H1 (cell line): ENCODE measurements at regions not wholly inside any gene's neighbourhood (a gene's known extent, or its start where the extent isn't known, plus 50 kb on each side); places are given as distances from the start of the nearest gene placed in this dataset.

Experiments used
- CTCF ChIA-PET: fragments of 300-600 bp; sonication (Branson Sonifier 250); formaldehyde crosslinking; loops from one replicate; lab custom pipeline; 2021; ENCODE audit not compliant: partially characterized antibody; lab: Charles Lee
- POLR2A ChIA-PET: fragments of 300-600 bp; sonication (Branson Sonifier 250); formaldehyde crosslinking; loops from one replicate; lab custom pipeline; 2021; ENCODE audit warnings: inconsistent platforms; ENCODE audit not compliant: partially characterized antibody; lab: Charles Lee
- DNase-seq, 2 experiments: peaks; one replicate each; pipeline versions ENCODE4 v3.0.0 to v3.0.0-alpha.2; 2010 to 2022; ENCODE audit warnings: low spot score in 2 of 2, low read depth in 1 of 2, mixed read lengths in 1 of 2
- FAIRE-seq: peaks from 2 replicates; lab custom pipeline; 2011; peaks lifted over from hg19 to GRCh38; lab: Jason Lieb, UNC
- H2AFZ ChIP-seq: 2 replicates; pipeline ENCODE4 v1.8.1; 2012; ENCODE audit warnings: low read length, inconsistent platforms
- H2AK5ac ChIP-seq: 2 replicates; pipeline ENCODE4 v1.6.1; 2013; ENCODE audit warnings: low read depth, low read length
- H2BK120ac ChIP-seq: replicated peaks from 2 replicates; pipeline ENCODE3; 2013; ENCODE audit warnings: low read depth, low read length, inconsistent platforms
- H2BK12ac ChIP-seq: 2 replicates; pipeline ENCODE4 v1.6.1; 2013; ENCODE audit warnings: low read depth, low read length
- H2BK15ac ChIP-seq: 2 replicates; pipeline ENCODE4 v1.6.1; 2013; ENCODE audit warnings: low read length
- H2BK20ac ChIP-seq: 2 replicates; pipeline ENCODE4 v1.6.1; 2013; ENCODE audit warnings: low read length
- H2BK5ac ChIP-seq: 2 replicates; pipeline ENCODE4 v1.6.1; 2013; ENCODE audit warnings: low read depth, low read length
- H3K14ac ChIP-seq: 2 replicates; pipeline ENCODE4 v1.6.1; 2013; ENCODE audit warnings: inconsistent platforms; ENCODE audit not compliant: insufficient read length
- H3K18ac ChIP-seq: 2 replicates; pipeline ENCODE4 v1.6.1; 2013; ENCODE audit warnings: low read length; ENCODE audit errors: extremely low read depth
- H3K23ac ChIP-seq: 2 replicates; pipeline ENCODE4 v1.6.1; 2013; ENCODE audit warnings: inconsistent platforms; ENCODE audit not compliant: insufficient read length
- H3K23me2 ChIP-seq: 2 replicates; pipeline ENCODE4 v1.6.1; 2013; ENCODE audit warnings: low read depth, low read length
- H3K27ac ChIP-seq: 2 replicates; pipeline ENCODE4 v1.6.1; 2011; ENCODE audit warnings: low read depth, low read length, inconsistent platforms
- H3K27me3 ChIP-seq, 4 experiments: replicated peaks in 1 of 4; 1 replicate in 1 of 4; 2 replicates in 3 of 4; pipeline versions ENCODE4 v1.6.1 to v1.8.1; 2011 to 2013; ENCODE audit warnings: low read length in 3 of 4, mild to moderate bottlenecking in 3 of 4, inconsistent platforms in 2 of 4, mixed read lengths in 2 of 4, moderate library complexity in 1 of 4; ENCODE audit not compliant: control insufficient read depth in 3 of 4, insufficient read depth in 3 of 4; ENCODE audit errors: extremely low read depth in 1 of 4
- H3K36me3 ChIP-seq, 4 experiments: 2 replicates each; pipeline versions ENCODE4 v1.6.1 to v1.8.1; 2011 to 2013; ENCODE audit warnings: mild to moderate bottlenecking in 4 of 4, low read length in 3 of 4, moderate library complexity in 2 of 4, control low read depth in 1 of 4, inconsistent platforms in 1 of 4; ENCODE audit not compliant: insufficient read depth in 4 of 4, control insufficient read depth in 2 of 4
- H3K4ac ChIP-seq: replicated peaks from 2 replicates; pipeline ENCODE3; 2013; ENCODE audit warnings: low read length, low read depth, mixed read lengths, inconsistent platforms; ENCODE audit not compliant: insufficient read length
- H3K4me1 ChIP-seq, 4 experiments: replicated peaks in 1 of 4; 1 replicate in 1 of 4; 2 replicates in 3 of 4; pipeline versions ENCODE4 v1.6.1 to v1.8.1; 2011 to 2013; ENCODE audit warnings: low read length in 3 of 4, inconsistent platforms in 2 of 4, mixed read lengths in 1 of 4; ENCODE audit not compliant: insufficient read depth in 4 of 4, control insufficient read depth in 3 of 4
- H3K4me2 ChIP-seq, 2 experiments: 2 replicates each; pipeline versions ENCODE4 v1.6.1 to v1.8.1; 2011 to 2013; ENCODE audit warnings: low read depth in 2 of 2, low read length in 2 of 2, control low read depth in 1 of 2, inconsistent platforms in 1 of 2, mild to moderate bottlenecking in 1 of 2; ENCODE audit not compliant: insufficient read depth in 1 of 2
- H3K4me3 ChIP-seq, 4 experiments: fragments of 200-600, 300-600 bp in 1 of 4; sonication (generic), shearing (Covaris generic), sonication (Bioruptor Twin) in 1 of 4; 2 replicates each; pipeline versions ENCODE4 v1.5.1 to v1.8.1; 2011 to 2016; ENCODE audit warnings: low read length in 4 of 4, low read depth in 3 of 4, control low read depth in 2 of 4, inconsistent platforms in 2 of 4, mild to moderate bottlenecking in 2 of 4, mixed read lengths in 1 of 4, moderate library complexity in 1 of 4; ENCODE audit not compliant: insufficient read depth in 2 of 4; ENCODE audit errors: extremely low read depth in 1 of 4
- H3K56ac ChIP-seq: replicated peaks from 2 replicates; pipeline ENCODE3; 2013; ENCODE audit warnings: low read depth, mild to moderate bottlenecking, mixed read lengths, low read length, inconsistent platforms; ENCODE audit not compliant: insufficient read length
- H3K79me1 ChIP-seq: 2 replicates; pipeline ENCODE4 v1.6.1; 2013; ENCODE audit warnings: low read depth, low read length, control low read depth
- H3K79me2 ChIP-seq, 2 experiments: 2 replicates each; pipeline versions ENCODE4 v1.6.1 to v1.8.1; 2012 to 2013; ENCODE audit warnings: low read length in 2 of 2, mild to moderate bottlenecking in 2 of 2, inconsistent platforms in 1 of 2; ENCODE audit not compliant: insufficient read depth in 2 of 2, control insufficient read depth in 1 of 2
- H3K9ac ChIP-seq, 4 experiments: replicated peaks in 1 of 4; 1 replicate in 1 of 4; 2 replicates in 3 of 4; pipeline versions ENCODE4 v1.6.1 to v1.8.1; 2011 to 2013; ENCODE audit warnings: low read depth in 3 of 4, low read length in 3 of 4, control low read depth in 2 of 4, mild to moderate bottlenecking in 2 of 4, moderate library complexity in 2 of 4, inconsistent platforms in 1 of 4; ENCODE audit errors: extremely low read depth in 1 of 4
- H3K9me3 ChIP-seq, 2 experiments: 2 replicates each; pipeline versions ENCODE4 v1.6.1 to v1.8.1; 2012 to 2013; ENCODE audit warnings: mild to moderate bottlenecking in 2 of 2, moderate library complexity in 2 of 2, control low read depth in 1 of 2, inconsistent platforms in 1 of 2, low read depth in 1 of 2, low read length in 1 of 2, mixed read lengths in 1 of 2; ENCODE audit not compliant: insufficient read depth in 2 of 2
- H4K20me1 ChIP-seq, 2 experiments: replicated peaks in 1 of 2; 2 replicates each; pipeline versions ENCODE3 to v1.8.1; 2011 to 2013; ENCODE audit warnings: inconsistent platforms in 2 of 2, low read length in 2 of 2, mild to moderate bottlenecking in 1 of 2; ENCODE audit not compliant: insufficient read depth in 2 of 2, control insufficient read depth in 1 of 2
- H4K5ac ChIP-seq: 2 replicates; pipeline ENCODE4 v1.6.1; 2013; ENCODE audit warnings: low read length, low read depth, mixed read lengths, inconsistent platforms; ENCODE audit not compliant: insufficient read length
- H4K8ac ChIP-seq: 2 replicates; pipeline ENCODE4 v1.8.0; 2013; ENCODE audit warnings: mild to moderate bottlenecking, moderate library complexity, low read length, inconsistent platforms; ENCODE audit not compliant: insufficient read depth; ENCODE audit errors: extremely low read depth
- H4K91ac ChIP-seq: replicated peaks from 2 replicates; pipeline ENCODE3; 2013; ENCODE audit warnings: low read length, mixed read lengths, inconsistent platforms; ENCODE audit not compliant: insufficient read length
- BACH1 ChIP-seq: IDR thresholded peaks from 2 replicates; pipeline ENCODE4 v1.6.1; 2012; ENCODE audit warnings: low read length, improper control_type of control experiment
- CBX5 ChIP-seq: fragments of 300-800, 300-1000 bp; sonication (generic); IDR thresholded peaks from 2 replicates; pipeline ENCODE4 v1.7.1; 2016; ENCODE audit warnings: antibody characterized with exemption, low read length, low read depth
- CHD1 ChIP-seq: IDR thresholded peaks from 2 replicates; pipeline ENCODE4 v1.6.1; 2012; ENCODE audit warnings: low read depth, low read length, improper control_type of control experiment
- GABPA ChIP-seq: IDR thresholded peaks from 2 replicates; pipeline ENCODE4 v1.6.1; 2011; ENCODE audit warnings: mild to moderate bottlenecking, low read length, moderate library complexity, borderline replicate concordance; ENCODE audit not compliant: insufficient read depth
- SRF ChIP-seq: IDR thresholded peaks from 2 replicates; pipeline ENCODE4 v1.6.1; 2011; ENCODE audit warnings: mild to moderate bottlenecking, low read depth, low read length, moderate library complexity
- WGBS, 2 experiments: shearing (Covaris generic) in 1 of 2; methylation state at CpG; one replicate each; pipeline versions ENCODE4 v1.1.6 to v1.1.7; 2013 to 2015; ENCODE audit warnings: low lambda C conversion rate in 2 of 2, mixed read lengths in 2 of 2, inconsistent platforms in 1 of 2, low coverage in 1 of 2, missing lambda C conversion rate in 1 of 2; ENCODE audit not compliant: insufficient replicate concordance in 2 of 2, insufficient coverage in 1 of 2, insufficient read length in 1 of 2; ENCODE audit errors: extremely low coverage in 1 of 2, missing lambda C conversion rate in 1 of 2; 5-methylcytosine and 5-hydroxymethylcytosine counted together

- FAIRE-seq = no peak
Measured at GRCh38 chr7:156376317-156376716, 264.3 kb upstream of the RNF32 start.

More at GRCh38 chr7:156376317-156376716, 264.3 kb upstream of the RNF32 start:
- TF ChIP-seq BACH1 (no peak), CHD1 (no peak), SRF (no peak), CBX5 (no peak), GABPA (no peak)
- no peak for DNase-seq
- H3K9ac ChIP-seq = no peak overlapping the region
- no peaks in the 10 kb centered on the region for H3K79me1 ChIP-seq
- H3K9me3 ChIP-seq = peaks cover 0 to 6% of the 10 kb centered on the region in 2 experiments; a peak in 1 of 4 replicates
- no peak overlapping the region for H3K18ac ChIP-seq
- no peak overlapping the region for H3K27ac ChIP-seq
- H2AK5ac ChIP-seq = no peak overlapping the region
- no peaks in the 10 kb centered on the region for H3K79me2 ChIP-seq
- no peak overlapping the region for H2AFZ ChIP-seq
- no peak overlapping the region for H4K91ac ChIP-seq
- H3K4ac ChIP-seq = no peak overlapping the region
- H3K27me3 ChIP-seq = no peaks in the 10 kb centered on the region
- no peak overlapping the region for H4K5ac ChIP-seq
- CTCF ChIA-PET = no interaction called here
- no peak overlapping the region for H4K8ac ChIP-seq
- no peak overlapping the region for H2BK15ac ChIP-seq
- 93% methylated on average over 7 of the region's 7 CpGs; no CpG with 5 or more reads in 1 of the 2 experiments for WGBS, 2 experiments
- no peaks in the 10 kb centered on the region for H3K23me2 ChIP-seq
- no peak overlapping the region for H2BK5ac ChIP-seq
- no peak overlapping the region for H2BK12ac ChIP-seq
- no peaks in the 10 kb centered on the region for H4K20me1 ChIP-seq
- H3K4me2 ChIP-seq = no peak overlapping the region
- no peak overlapping the region for H3K14ac ChIP-seq
- H3K4me3 ChIP-seq = no peak overlapping the region
- H2BK120ac ChIP-seq = no peak overlapping the region
- H3K56ac ChIP-seq = no peak overlapping the region
- H3K23ac ChIP-seq = no peak overlapping the region
- POLR2A ChIA-PET = no interaction called here
- H2BK20ac ChIP-seq = no peak overlapping the region
- no peaks in the 10 kb centered on the region for H3K4me1 ChIP-seq
- H3K36me3 ChIP-seq = no peaks in the 10 kb centered on the region
